Stimulated activated CD8-positive, alpha-beta memory T cell treated with anti-CD3 and anti-CD28 coated beads, Interleukin-2, amount 100 ng/mL, for 48 hours (primary cell): ENCODE measurements at regions not wholly inside any gene's neighbourhood (a gene's known extent, or its start where the extent isn't known, plus 50 kb on each side); places are given as distances from the start of the nearest gene placed in this dataset.

Experiments used
- DNase-seq, 2 donors: peaks; one replicate each; pipeline ENCODE4 v3.0.0-alpha.2; 2020; ENCODE audit warnings: low read depth in 2 of 2

GRCh38 chr17:71145486-71145885 lies 975.3 kb upstream of the SOX9 start:
- DNase-seq: no peak

- DNase-seq: no peak
Observed at GRCh38 chr17:71147906-71148305, 972.9 kb upstream of the SOX9 start.

GRCh38 chr17:71149607-71150006 lies 971.2 kb upstream of the SOX9 start:
- DNase-seq: no peak

GRCh38 chr17:71157297-71157696 lies 963.5 kb upstream of the SOX9 start:
- no peak for DNase-seq

GRCh38 chr17:71158437-71158836 lies 962.4 kb upstream of the SOX9 start:
- no peak for DNase-seq

GRCh38 chr17:71163121-71163812 lies 957.6 kb upstream of the SOX9 start:
- DNase-seq: no peak

- no peak for DNase-seq
Observed at GRCh38 chr17:71163813-71164122, 957.1 kb upstream of the SOX9 start.

- DNase-seq: no peak
Observed at GRCh38 chr17:71164561-71164960, 956.3 kb upstream of the SOX9 start.

GRCh38 chr17:71166311-71166710 lies 954.5 kb upstream of the SOX9 start:
- no peak for DNase-seq

GRCh38 chr17:71168053-71168741 lies 952.6 kb upstream of the SOX9 start:
- no peak for DNase-seq

GRCh38 chr17:71170070-71170469 lies 950.8 kb upstream of the SOX9 start:
- no peak for DNase-seq

GRCh38 chr17:71171270-71171669 lies 949.5 kb upstream of the SOX9 start:
- DNase-seq: no peak

- no peak for DNase-seq
Observed at GRCh38 chr17:71173991-71174390, 946.8 kb upstream of the SOX9 start.

GRCh38 chr17:71176331-71176730 lies 944.5 kb upstream of the SOX9 start:
- DNase-seq: no peak

GRCh38 chr17:71176928-71177443 lies 943.8 kb upstream of the SOX9 start:
- no peak for DNase-seq

- no peak for DNase-seq
Observed at GRCh38 chr17:71180801-71181385, 939.9 kb upstream of the SOX9 start.

- no peak for DNase-seq
Observed at GRCh38 chr17:71183066-71183660, 937.7 kb upstream of the SOX9 start.

GRCh38 chr17:71184716-71185115 lies 936.1 kb upstream of the SOX9 start:
- DNase-seq: no peak

- DNase-seq: no peak
Observed at GRCh38 chr17:71187145-71187878, 933.5 kb upstream of the SOX9 start.

- DNase-seq: no peak
Observed at GRCh38 chr17:71188811-71189492, 931.9 kb upstream of the SOX9 start.

GRCh38 chr17:71189493-71189831 lies 931.4 kb upstream of the SOX9 start:
- DNase-seq: no peak
